GM12864 (cell line): ENCODE measurements at regions not wholly inside any gene's neighbourhood (a gene's known extent, or its start where the extent isn't known, plus 50 kb on each side); places are given as distances from the start of the nearest gene placed in this dataset.
"Not testable (repeated sequence)": the region's sequence is repeated elsewhere in the genome, so short reads cannot be mapped to it uniquely, and the experiment has no call there.

ENCODE experiments used
- DNase-seq: peaks from one replicate; pipeline ENCODE4 v3.0.0-alpha.2; 2011; ENCODE audit warnings: low read depth
- H3K4me3 ChIP-seq: 2 replicates; pipeline ENCODE4 v1.5.1; 2011; ENCODE audit warnings: mild to moderate bottlenecking, low read depth, low read length, control low read depth
- TF ChIP-seq, protein P1 (sequence below): IDR thresholded peaks from 2 replicates; pipeline ENCODE4 v1.5.1; 2011; ENCODE audit warnings: low read depth, mild to moderate bottlenecking, moderate library complexity, low read length, control low read depth, inconsistent platforms; ENCODE audit errors: missing control alignments

DNA sequence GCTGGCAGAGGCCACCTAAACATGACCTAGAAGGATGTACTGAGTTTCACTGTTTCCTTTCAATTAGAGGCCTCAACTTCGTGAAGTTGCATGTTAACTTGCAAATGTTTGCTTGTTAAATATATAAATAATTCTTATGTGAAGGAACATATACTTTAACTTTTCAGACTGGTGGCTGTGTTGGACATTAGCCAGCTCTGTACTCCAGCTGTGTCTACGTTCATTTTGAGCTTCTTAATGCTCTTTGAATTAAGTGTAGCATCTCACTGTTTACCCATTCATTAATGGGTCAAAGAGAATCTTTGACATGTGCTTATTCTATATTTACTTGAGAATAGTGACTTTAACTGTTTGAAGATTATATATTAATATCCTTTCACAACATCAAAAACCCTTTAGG, 823.2 kb upstream of the ID2 start:
- TF ChIP-seq, protein P1, sequence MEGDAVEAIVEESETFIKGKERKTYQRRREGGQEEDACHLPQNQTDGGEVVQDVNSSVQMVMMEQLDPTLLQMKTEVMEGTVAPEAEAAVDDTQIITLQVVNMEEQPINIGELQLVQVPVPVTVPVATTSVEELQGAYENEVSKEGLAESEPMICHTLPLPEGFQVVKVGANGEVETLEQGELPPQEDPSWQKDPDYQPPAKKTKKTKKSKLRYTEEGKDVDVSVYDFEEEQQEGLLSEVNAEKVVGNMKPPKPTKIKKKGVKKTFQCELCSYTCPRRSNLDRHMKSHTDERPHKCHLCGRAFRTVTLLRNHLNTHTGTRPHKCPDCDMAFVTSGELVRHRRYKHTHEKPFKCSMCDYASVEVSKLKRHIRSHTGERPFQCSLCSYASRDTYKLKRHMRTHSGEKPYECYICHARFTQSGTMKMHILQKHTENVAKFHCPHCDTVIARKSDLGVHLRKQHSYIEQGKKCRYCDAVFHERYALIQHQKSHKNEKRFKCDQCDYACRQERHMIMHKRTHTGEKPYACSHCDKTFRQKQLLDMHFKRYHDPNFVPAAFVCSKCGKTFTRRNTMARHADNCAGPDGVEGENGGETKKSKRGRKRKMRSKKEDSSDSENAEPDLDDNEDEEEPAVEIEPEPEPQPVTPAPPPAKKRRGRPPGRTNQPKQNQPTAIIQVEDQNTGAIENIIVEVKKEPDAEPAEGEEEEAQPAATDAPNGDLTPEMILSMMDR = no peak
- H3K4me3 ChIP-seq = no peak overlapping the region
- no peak for DNase-seq

GRCh38 chr2:7860693-7861092, 821.2 kb upstream of the ID2 start:
- no peak for DNase-seq
- TF ChIP-seq, protein P1 = no peak

GRCh38 chr2:7861910-7862702, 819.8 kb upstream of the ID2 start:
- TF ChIP-seq, protein P1 = no peak
- H3K4me3 ChIP-seq = no peak overlapping the region
- no peak for DNase-seq

More at GRCh38 chr2:7860693-7861092, 821.2 kb upstream of the ID2 start:
- H3K4me3 ChIP-seq = no peak overlapping the region

DNA sequence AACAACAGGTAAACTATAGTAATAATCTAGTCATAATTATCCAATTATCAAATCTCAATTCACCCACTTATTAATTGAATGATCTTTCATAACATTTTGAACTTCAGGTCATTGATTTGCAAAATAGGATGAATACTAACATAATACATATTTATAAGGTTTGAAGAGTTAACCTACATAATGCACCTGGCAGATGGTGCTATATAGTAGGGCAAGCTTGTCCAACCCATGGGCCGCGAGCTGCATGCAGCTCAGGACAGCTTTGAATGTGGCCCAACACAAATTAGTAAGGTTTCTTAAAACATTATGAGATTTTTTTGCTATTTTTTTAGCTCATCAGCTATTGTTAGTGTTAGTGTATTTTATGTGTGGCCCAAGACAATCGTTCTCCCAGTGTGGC, 815.8 kb upstream of the ID2 start:
- TF ChIP-seq, protein P1 = no peak
- H3K4me3 ChIP-seq = no peak overlapping the region
- no peak for DNase-seq

- TF ChIP-seq, protein P1 = no peak
- no peak for DNase-seq
- H3K4me3 ChIP-seq = no peak overlapping the region
Measured at GRCh38 chr2:7866825-7867224, 815.0 kb upstream of the ID2 start.

DNA sequence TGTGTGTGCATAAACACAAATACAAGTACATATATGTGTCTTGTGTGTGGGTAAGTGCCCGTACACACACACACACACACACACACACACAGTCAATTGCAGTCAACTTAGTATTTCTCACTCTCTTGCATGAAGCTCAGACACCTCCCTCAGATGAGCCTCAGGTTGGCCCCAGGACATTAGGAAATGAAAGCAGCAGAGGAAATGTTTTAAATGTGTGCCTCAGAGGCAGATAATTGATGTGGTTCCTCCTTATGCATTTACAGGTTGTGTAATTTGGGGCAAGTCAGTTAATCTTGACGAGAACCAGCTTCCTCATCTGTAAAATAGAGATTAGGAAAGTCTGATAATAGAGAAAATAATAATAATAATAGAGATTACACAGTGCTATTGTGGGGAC, 814.0 kb upstream of the ID2 start:
- DNase-seq = no peak
- TF ChIP-seq, protein P1 = no peak
- H3K4me3 ChIP-seq = no peak overlapping the region

DNA sequence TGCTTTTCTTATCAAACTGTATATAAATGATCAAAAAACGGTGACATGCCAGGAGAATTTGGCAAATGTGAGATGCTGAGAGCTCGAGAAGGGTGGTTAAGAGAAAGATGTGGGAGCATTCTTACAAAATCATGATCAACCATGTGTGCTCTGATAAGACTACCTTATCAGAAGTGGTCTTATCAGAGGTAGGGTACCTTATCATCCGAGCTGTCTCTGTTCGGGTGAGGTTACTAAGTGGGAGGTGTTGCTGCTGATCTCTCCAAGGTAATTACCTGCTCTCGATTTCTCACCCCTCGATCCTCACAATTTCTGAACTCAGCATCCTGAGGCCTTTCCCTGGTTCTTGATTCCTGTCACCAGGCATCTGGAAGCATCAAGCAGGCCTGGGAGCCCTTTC, 813.0 kb upstream of the ID2 start:
- no peak for DNase-seq
- no peak overlapping the region for H3K4me3 ChIP-seq
- TF ChIP-seq, protein P1 = no peak

DNA sequence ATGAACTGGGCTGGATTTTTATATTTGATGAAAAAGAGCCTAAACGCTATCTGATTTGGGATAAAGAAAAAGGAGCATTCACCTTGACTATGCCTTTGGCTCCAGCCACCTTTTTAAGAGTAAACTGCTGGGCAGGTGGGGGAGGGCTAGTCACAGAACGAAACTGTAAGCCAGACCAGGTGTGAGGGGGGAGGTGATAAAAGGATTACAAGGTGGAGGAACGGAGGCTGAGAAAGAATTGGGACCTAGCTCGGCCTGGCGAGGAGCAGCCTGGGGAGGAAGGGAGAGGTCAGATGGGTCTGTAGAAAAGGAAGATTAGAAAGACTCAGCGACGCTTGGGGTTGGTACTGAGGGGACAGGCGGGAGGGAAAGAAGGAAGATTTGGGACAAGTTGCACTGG, 805.4 kb upstream of the ID2 start:
- not testable (repeated sequence) for H3K4me3 ChIP-seq

DNA sequence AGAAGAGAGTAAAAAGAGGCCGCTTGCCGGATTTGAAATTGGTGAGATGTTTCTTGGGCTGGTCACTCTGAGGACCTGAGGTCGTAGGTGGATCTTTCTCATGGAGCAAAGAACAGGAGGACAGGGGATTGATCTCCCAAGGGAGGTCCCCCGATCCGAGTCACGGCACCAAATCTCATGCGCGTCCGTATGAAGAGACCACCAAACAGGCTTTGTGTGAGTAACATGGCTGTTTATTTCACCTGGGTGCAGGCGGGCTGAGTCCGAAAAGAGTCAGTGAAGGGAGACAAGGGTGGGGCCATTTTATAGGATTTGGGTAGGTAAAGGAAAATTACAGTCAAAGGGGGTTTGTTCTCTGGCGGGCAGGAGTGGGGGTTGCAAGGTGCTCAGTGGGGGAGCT, 803.6 kb upstream of the ID2 start:
- DNase-seq, H3K4me3 ChIP-seq: not testable (repeated sequence)

More for the DNA sequence above, 805.4 kb upstream of the ID2 start:
- DNase-seq = not testable (repeated sequence)
